B cell (primary cell): ENCODE measurements at regions not wholly inside any gene's neighbourhood (a gene's known extent, or its start where the extent isn't known, plus 50 kb on each side); places are given as distances from the start of the nearest gene placed in this dataset.

Experiments
- CTCF ChIP-seq: fragments of 200-600 bp; IDR thresholded peaks from one replicate; pipeline ENCODE4 v1.8.0; 2022; ENCODE audit warnings: antibody characterized with exemption, mild to moderate bottlenecking
- EZH2 ChIP-seq: IDR thresholded peaks from 2 replicates; pipeline ENCODE4 v1.6.1; 2012; ENCODE audit warnings: borderline replicate concordance, low read depth, mild to moderate bottlenecking, moderate library complexity, low read length; ENCODE audit not compliant: insufficient read depth, poor library complexity, severe bottlenecking

DNA sequence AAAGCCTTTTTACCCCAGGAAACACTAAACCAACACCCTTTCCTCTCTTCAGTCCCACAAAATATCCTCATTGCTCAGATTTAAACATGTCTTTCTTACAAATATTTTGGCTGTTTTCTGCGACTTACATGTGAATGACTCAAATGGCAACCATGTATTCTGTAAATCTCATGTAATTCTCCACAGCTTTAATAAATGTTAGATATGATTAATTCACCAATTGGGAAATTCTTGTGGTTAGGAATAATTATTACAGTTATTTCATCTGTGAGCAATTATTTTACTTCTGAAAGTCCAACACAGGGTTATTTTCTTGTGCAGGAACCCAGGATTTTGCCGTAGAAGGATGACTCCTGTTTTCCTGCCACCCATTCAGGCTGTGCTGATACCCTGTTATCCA lies 431.5 kb downstream of the LMO4 start:
- TF ChIP-seq EZH2: no peak
- TF ChIP-seq CTCF: no peak
